DMS 273 treated with DMSO at 0.1 percent for 48 hours (cell line): ENCODE measurements at regions not wholly inside any gene's neighbourhood (a gene's known extent, or its start where the extent isn't known, plus 50 kb on each side); places are given as distances from the start of the nearest gene placed in this dataset.

Source experiments
- DNase-seq: peaks from one replicate; lab custom pipeline; 2025; lab: John Stamatoyannopoulos, UW

GRCh38 chr13:23983671-23984070, 86.4 kb upstream of the C1QTNF9B start:
- DNase-seq, result no peak

- peak; percentile 22 for DNase-seq
These were observed 87.2 kb upstream of the C1QTNF9B start for GRCh38 chr13:23984546-23984945.

- no peak for DNase-seq
These were observed 87.8 kb upstream of the C1QTNF9B start for GRCh38 chr13:23985060-23985459.

- DNase-seq, result peak; percentile 69
These were observed 88.5 kb upstream of the C1QTNF9B start for GRCh38 chr13:23985839-23986238.

GRCh38 chr13:23986619-23987018, 89.3 kb upstream of the C1QTNF9B start:
- DNase-seq, result no peak

- DNase-seq, result no peak
These were observed 90.1 kb upstream of the C1QTNF9B start for GRCh38 chr13:23987331-23987894.

GRCh38 chr13:23988546-23989122, 91.3 kb upstream of the C1QTNF9B start:
- DNase-seq, result no peak

- DNase-seq, result no peak
These were observed 93.2 kb upstream of the C1QTNF9B start for GRCh38 chr13:23990455-23990854.

GRCh38 chr13:23991119-23991518, 93.8 kb upstream of the C1QTNF9B start:
- DNase-seq, result no peak

- no peak for DNase-seq
These were observed 95.7 kb upstream of the C1QTNF9B start for GRCh38 chr13:23992781-23993679.

GRCh38 chr13:23993680-23993985, 96.3 kb upstream of the C1QTNF9B start:
- no peak for DNase-seq

GRCh38 chr13:23995283-23996073, 98.2 kb upstream of the C1QTNF9B start:
- no peak for DNase-seq

GRCh38 chr13:23996456-23996855, 99.2 kb upstream of the C1QTNF9B start:
- DNase-seq, result no peak

- no peak for DNase-seq
These were observed 102.1 kb upstream of the C1QTNF9B start for GRCh38 chr13:23999424-23999823.

- DNase-seq, result no peak
These were observed 105.0 kb upstream of the C1QTNF9B start for GRCh38 chr13:24002206-24002815.

GRCh38 chr13:24004142-24004899, 107.0 kb upstream of the C1QTNF9B start:
- DNase-seq, result no peak

- DNase-seq, result no peak
These were observed 107.7 kb upstream of the C1QTNF9B start for GRCh38 chr13:24004971-24005370.

- DNase-seq, result no peak
These were observed 108.5 kb upstream of the C1QTNF9B start for GRCh38 chr13:24005755-24006281.

- no peak for DNase-seq
These were observed 109.4 kb upstream of the C1QTNF9B start for GRCh38 chr13:24006520-24007248.

GRCh38 chr13:24007979-24008620, 110.8 kb upstream of the C1QTNF9B start:
- no peak for DNase-seq
